Adipocyte (in vitro differentiated cells): ENCODE measurements at regions not wholly inside any gene's neighbourhood (a gene's known extent, or its start where the extent isn't known, plus 50 kb on each side); places are given as distances from the start of the nearest gene placed in this dataset.
A peak's percentile ranks its signal among the peaks of the same experiment; 100 is the strongest.
"Not testable (repeated sequence)": the region's sequence is repeated elsewhere in the genome, so short reads cannot be mapped to it uniquely, and the experiment has no call there.

ENCODE experiments used
- DNase-seq: peaks from one replicate; pipeline ENCODE4 v3.0.0-alpha.2; 2015; ENCODE audit warnings: low read depth
- H3K27me3 ChIP-seq: replicated peaks from 2 replicates; pipeline ENCODE4 v1.7.0; 2013; ENCODE audit warnings: mild to moderate bottlenecking, low read length, moderate library complexity; ENCODE audit not compliant: control insufficient read depth, insufficient read depth
- H3K36me3 ChIP-seq: 2 replicates; pipeline ENCODE4 v1.7.0; 2013; ENCODE audit warnings: low read length, mild to moderate bottlenecking, moderate library complexity; ENCODE audit not compliant: control insufficient read depth, insufficient read depth, severe bottlenecking
- H3K4me1 ChIP-seq: 2 replicates; pipeline ENCODE4 v1.7.0; 2013; ENCODE audit warnings: mild to moderate bottlenecking, low read length, moderate library complexity; ENCODE audit not compliant: control insufficient read depth, insufficient read depth
- H3K4me3 ChIP-seq: 2 replicates; pipeline ENCODE4 v1.7.0; 2013; ENCODE audit warnings: mild to moderate bottlenecking, low read length, moderate library complexity
- H3K9ac ChIP-seq: 2 replicates; pipeline ENCODE4 v1.7.0; 2013; ENCODE audit warnings: mild to moderate bottlenecking, low read length, moderate library complexity
- H3K9me3 ChIP-seq: 2 replicates; pipeline ENCODE4 v1.7.0; 2013; ENCODE audit warnings: mild to moderate bottlenecking, low read length, moderate library complexity; ENCODE audit not compliant: control insufficient read depth

- DNase-seq, result peak; percentile 80
- peaks cover 16% of the 10 kb centered on the region for H3K4me1 ChIP-seq
- H3K9ac ChIP-seq, result peak overlapping the region; percentile 40
- H3K36me3 ChIP-seq, result no peaks in the 10 kb centered on the region
- no peaks in the 10 kb centered on the region for H3K9me3 ChIP-seq
- peak overlapping the region; percentile 11 for H3K4me3 ChIP-seq
- no peaks in the 10 kb centered on the region for H3K27me3 ChIP-seq
Measured at GRCh38 chr9:87405677-87406542, 91.8 kb upstream of the DAPK1 start.

GRCh38 chr9:87406543-87407166 lies 91.0 kb upstream of the DAPK1 start:
- Histone ChIP-seq H3K4me1 (peaks cover 16% of the 10 kb centered on the region), H3K9ac (no peak overlapping the region), H3K4me3 (no peak overlapping the region), H3K36me3 (no peaks in the 10 kb centered on the region), H3K9me3 (no peaks in the 10 kb centered on the region), H3K27me3 (no peaks in the 10 kb centered on the region)
- DNase-seq, result no peak

- peaks cover 12% of the 10 kb centered on the region for H3K4me1 ChIP-seq
- not testable (repeated sequence) for DNase-seq, H3K9ac ChIP-seq, H3K9me3 ChIP-seq, H3K27me3 ChIP-seq, H3K4me3 ChIP-seq, H3K36me3 ChIP-seq
Measured at GRCh38 chr9:87410047-87411005, 87.3 kb upstream of the DAPK1 start.

GRCh38 chr9:87420884-87421283 lies 76.8 kb upstream of the DAPK1 start:
- DNase-seq, result no peak
- Histone ChIP-seq H3K4me1 (no peaks in the 10 kb centered on the region), H3K9me3 (peaks cover 6% of the 10 kb centered on the region), H3K4me3 (no peak overlapping the region), H3K9ac (no peak overlapping the region), H3K27me3 (peaks cover 5% of the 10 kb centered on the region), H3K36me3 (no peaks in the 10 kb centered on the region)

GRCh38 chr9:87421734-87422133 lies 75.9 kb upstream of the DAPK1 start:
- H3K36me3 ChIP-seq, result no peaks in the 10 kb centered on the region
- no peaks in the 10 kb centered on the region for H3K4me1 ChIP-seq
- no peak overlapping the region for H3K9ac ChIP-seq
- peaks cover 5% of the 10 kb centered on the region for H3K27me3 ChIP-seq
- H3K4me3 ChIP-seq, result no peak overlapping the region
- DNase-seq, result no peak
- H3K9me3 ChIP-seq, result peaks cover 6% of the 10 kb centered on the region

- no peaks in the 10 kb centered on the region for H3K36me3 ChIP-seq
- peaks cover 6% of the 10 kb centered on the region for H3K9me3 ChIP-seq
- no peak for DNase-seq
- peaks cover 11% of the 10 kb centered on the region for H3K27me3 ChIP-seq
- H3K4me1 ChIP-seq, result no peaks in the 10 kb centered on the region
- H3K4me3 ChIP-seq, result no peak overlapping the region
- H3K9ac ChIP-seq, result no peak overlapping the region
Measured at GRCh38 chr9:87422999-87423398, 74.7 kb upstream of the DAPK1 start.

- not testable (repeated sequence) for H3K4me1 ChIP-seq, H3K9ac ChIP-seq, H3K9me3 ChIP-seq, H3K36me3 ChIP-seq, H3K27me3 ChIP-seq, DNase-seq, H3K4me3 ChIP-seq
Measured at GRCh38 chr9:87423885-87424284, 73.8 kb upstream of the DAPK1 start.

GRCh38 chr9:87425202-87425601 lies 72.5 kb upstream of the DAPK1 start:
- Histone ChIP-seq H3K27me3 (peaks cover 7% of the 10 kb centered on the region), H3K36me3 (no peaks in the 10 kb centered on the region), H3K4me1 (no peaks in the 10 kb centered on the region), H3K9ac (no peak overlapping the region), H3K4me3 (no peak overlapping the region), H3K9me3 (peaks cover 6% of the 10 kb centered on the region)
- DNase-seq, result no peak

- Histone ChIP-seq H3K27me3 (peaks cover 7% of the 10 kb centered on the region), H3K36me3 (no peaks in the 10 kb centered on the region), H3K9ac (no peak overlapping the region), H3K9me3 (peaks cover 6% of the 10 kb centered on the region), H3K4me1 (peaks cover 12% of the 10 kb centered on the region), H3K4me3 (no peak overlapping the region)
- DNase-seq, result no peak
Measured at GRCh38 chr9:87427851-87428506, 69.7 kb upstream of the DAPK1 start.

GRCh38 chr9:87428659-87429058 lies 69.0 kb upstream of the DAPK1 start:
- no peak for DNase-seq

More at GRCh38 chr9:87428659-87429058, 69.0 kb upstream of the DAPK1 start:
- Histone ChIP-seq H3K4me1 (peaks cover 15% of the 10 kb centered on the region), H3K36me3 (no peaks in the 10 kb centered on the region), H3K9me3 (peaks cover 6% of the 10 kb centered on the region), H3K9ac (no peak overlapping the region), H3K4me3 (no peak overlapping the region), H3K27me3 (peaks cover 7% of the 10 kb centered on the region)
